GM23338 (cell line): ENCODE measurements at regions not wholly inside any gene's neighbourhood (a gene's known extent, or its start where the extent isn't known, plus 50 kb on each side); places are given as distances from the start of the nearest gene placed in this dataset.

Experiments
- ATAC-seq: fragments of 200-7000 bp; cut with Tn5 transposase; 3 replicates; pipeline ENCODE4 v1.9.1; 2020
- DNase-seq: peaks from one replicate; pipeline ENCODE4 v3.0.0-alpha.2; 2015; ENCODE audit warnings: low spot score
- H2AFZ ChIP-seq: fragments of 200-600 bp; sonication (generic); 2 replicates; pipeline ENCODE4 v1.8.0; 2016; ENCODE audit warnings: antibody characterized with exemption, mild to moderate bottlenecking, moderate library complexity
- H3F3A ChIP-seq: fragments of 200-600 bp; sonication (generic); replicated peaks from 2 replicates; pipeline ENCODE4 v1.8.0; 2017; ENCODE audit warnings: antibody characterized with exemption, mixed run types, low read depth
- H3K27ac ChIP-seq: fragments of 200-600 bp; sonication (generic); 2 replicates; pipeline ENCODE4 v1.6.1; 2016; ENCODE audit warnings: low read depth
- H3K27me3 ChIP-seq: fragments of 200-600 bp; sonication (generic); 2 replicates; pipeline ENCODE4 v1.8.0; 2016; ENCODE audit warnings: mild to moderate bottlenecking, mixed run types, moderate library complexity; ENCODE audit not compliant: insufficient read depth
- H3K36me3 ChIP-seq: fragments of 200-600 bp; sonication (generic); 2 replicates; pipeline ENCODE4 v1.8.0; 2016; ENCODE audit warnings: mild to moderate bottlenecking; ENCODE audit not compliant: insufficient read depth
- H3K4me1 ChIP-seq: fragments of 200-600 bp; sonication (generic); 2 replicates; pipeline ENCODE4 v1.8.0; 2016; ENCODE audit warnings: mild to moderate bottlenecking, moderate library complexity; ENCODE audit not compliant: insufficient read depth
- H3K4me2 ChIP-seq: fragments of 200-600 bp; sonication (generic); 2 replicates; pipeline ENCODE4 v1.7.1; 2017; ENCODE audit warnings: mixed run types
- H3K4me3 ChIP-seq: fragments of 200-600 bp; sonication (generic); 2 replicates; pipeline ENCODE4 v1.6.1; 2016; ENCODE audit warnings: mixed run types
- H3K79me2 ChIP-seq: fragments of 200-600 bp; sonication (generic); replicated peaks from 2 replicates; pipeline ENCODE4 v1.8.0; 2017; ENCODE audit warnings: mild to moderate bottlenecking; ENCODE audit not compliant: insufficient read depth
- H3K9me2 ChIP-seq: fragments of 200-600 bp; sonication (generic); 2 replicates; pipeline ENCODE4 v1.8.0; 2017; ENCODE audit not compliant: insufficient read depth
- H4K20me1 ChIP-seq: fragments of 200-600 bp; sonication (generic); replicated peaks from 2 replicates; pipeline ENCODE4 v1.8.0; 2017; ENCODE audit warnings: mild to moderate bottlenecking; ENCODE audit not compliant: insufficient read depth
- H3K27ac Mint-ChIP-seq: 2 replicates; pipeline ENCODE4 v1.8.0; 2020; ENCODE audit warnings: inconsistent platforms, mild to moderate bottlenecking, moderate library complexity, mixed read lengths
- H3K27me3 Mint-ChIP-seq: 3 replicates; pipeline ENCODE4 v1.8.0; 2022; ENCODE audit warnings: low read depth, mild to moderate bottlenecking, moderate library complexity, mixed read lengths, inconsistent platforms; ENCODE audit not compliant: insufficient read depth, poor library complexity
- H3K36me3 Mint-ChIP-seq: 3 replicates; pipeline ENCODE4 v1.8.0; 2021; ENCODE audit warnings: low read depth, mild to moderate bottlenecking, inconsistent platforms, moderate library complexity, mixed read lengths
- H3K4me1 Mint-ChIP-seq: 3 replicates; pipeline ENCODE4 v1.8.0; 2020; ENCODE audit warnings: mild to moderate bottlenecking, inconsistent platforms, mixed read lengths
- H3K4me3 Mint-ChIP-seq: 3 replicates; pipeline ENCODE4 v1.8.0; 2021; ENCODE audit warnings: moderate library complexity, mild to moderate bottlenecking, inconsistent platforms, mixed read lengths
- H3K9me3 Mint-ChIP-seq: 3 replicates; pipeline ENCODE4 v1.8.0; 2020; ENCODE audit warnings: moderate library complexity, mild to moderate bottlenecking, inconsistent platforms, mixed read lengths
- CREB1 ChIP-seq: fragments of 250-450 bp; sonication (Bioruptor Pico); IDR thresholded peaks from 2 replicates; pipeline ENCODE4 v1.5.0; 2020; ENCODE audit warnings: low read depth, mild to moderate bottlenecking, moderate library complexity
- NANOG ChIP-seq: IDR thresholded peaks from 2 replicates; pipeline ENCODE4 v1.6.1; 2016; ENCODE audit warnings: antibody characterized with exemption, borderline replicate concordance
- POLR2AphosphoS5 ChIP-seq: IDR thresholded peaks from 2 replicates; pipeline ENCODE4 v1.6.1; 2016; ENCODE audit warnings: antibody characterized with exemption, low read depth
- REST ChIP-seq: IDR thresholded peaks from one replicate; pipeline ENCODE4 v1.6.1; 2018; ENCODE audit warnings: antibody characterized with exemption; ENCODE audit not compliant: unreplicated experiment
- STAT1 ChIP-seq: IDR thresholded peaks from one replicate; pipeline ENCODE4 v1.6.1; 2016; ENCODE audit warnings: antibody characterized with exemption; ENCODE audit not compliant: unreplicated experiment
- ZNF114 ChIP-seq: fragments of 250-450 bp; sonication (Bioruptor Pico); IDR thresholded peaks from 2 replicates; pipeline ENCODE4 v1.5.0; 2020; ENCODE audit warnings: mild to moderate bottlenecking, moderate library complexity
- ZNF331 ChIP-seq: fragments of 250-450 bp; sonication (Bioruptor Pico); IDR thresholded peaks from 2 replicates; pipeline ENCODE4 v1.5.0; 2020; ENCODE audit warnings: low read depth, mild to moderate bottlenecking, moderate library complexity
- ZNF462 ChIP-seq: fragments of 250-450 bp; sonication (Bioruptor Pico); IDR thresholded peaks from 2 replicates; pipeline ENCODE4 v1.5.0; 2020; ENCODE audit warnings: mild to moderate bottlenecking, moderate library complexity
- TF ChIP-seq, protein P1 (sequence below), 2 experiments: fragments of 200-600 bp in 1 of 2; sonication (generic) in 1 of 2; conservative IDR thresholded peaks; 2 replicates each; pipeline versions ENCODE4 v1.5.1 to v1.6.1; 2016 to 2017; ENCODE audit warnings: antibody characterized with exemption in 2 of 2, low read depth in 2 of 2, mild to moderate bottlenecking in 2 of 2, moderate library complexity in 1 of 2

DNA sequence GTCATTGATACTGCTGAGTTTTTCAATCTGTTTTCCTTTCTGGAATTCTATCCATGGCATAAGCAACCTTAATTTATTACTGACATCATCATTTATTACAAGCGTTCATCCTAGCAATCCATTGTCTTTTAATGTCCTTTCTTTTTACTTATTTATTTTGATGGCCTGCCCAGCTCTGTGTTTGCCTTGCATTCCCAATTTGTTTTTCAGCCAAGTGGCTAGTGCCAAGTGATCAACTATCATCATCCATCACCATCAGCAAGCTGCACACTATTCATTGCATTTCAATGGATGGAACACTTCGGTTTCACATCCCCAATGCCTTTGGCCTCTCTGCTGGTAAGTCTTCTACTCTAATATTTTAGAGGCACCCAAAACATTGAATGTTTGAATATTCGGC lies 831.7 kb upstream of the EPHA5 start:
- H3K9me2 ChIP-seq, result 0 out of 2 replicates have a peak, but pooled peaks cover 3% of the 10 kb centered on the region
- H3F3A ChIP-seq, result no peaks in the 10 kb centered on the region
- ATAC-seq (no peak), DNase-seq (no peak)
- H3K27me3 Mint-ChIP-seq, result no peaks in the 10 kb centered on the region
- H3K9me3 Mint-ChIP-seq, result no peaks in the 10 kb centered on the region
- H3K79me2 ChIP-seq, result no peaks in the 10 kb centered on the region
- no peak overlapping the region for H3K4me3 Mint-ChIP-seq
- H3K4me1 ChIP-seq, result no peaks in the 10 kb centered on the region
- no peaks in the 10 kb centered on the region for H3K4me1 Mint-ChIP-seq
- H3K27me3 ChIP-seq, result no peaks in the 10 kb centered on the region
- no peak overlapping the region for H3K4me3 ChIP-seq
- no peak overlapping the region for H3K27ac ChIP-seq
- H3K36me3 Mint-ChIP-seq, result no peaks in the 10 kb centered on the region
- no peak overlapping the region for H3K4me2 ChIP-seq
- no peaks in the 10 kb centered on the region for H4K20me1 ChIP-seq
- no peak overlapping the region for H3K27ac Mint-ChIP-seq
- no peak overlapping the region for H2AFZ ChIP-seq
- H3K36me3 ChIP-seq, result no peaks in the 10 kb centered on the region
- TF ChIP-seq, protein P1, sequence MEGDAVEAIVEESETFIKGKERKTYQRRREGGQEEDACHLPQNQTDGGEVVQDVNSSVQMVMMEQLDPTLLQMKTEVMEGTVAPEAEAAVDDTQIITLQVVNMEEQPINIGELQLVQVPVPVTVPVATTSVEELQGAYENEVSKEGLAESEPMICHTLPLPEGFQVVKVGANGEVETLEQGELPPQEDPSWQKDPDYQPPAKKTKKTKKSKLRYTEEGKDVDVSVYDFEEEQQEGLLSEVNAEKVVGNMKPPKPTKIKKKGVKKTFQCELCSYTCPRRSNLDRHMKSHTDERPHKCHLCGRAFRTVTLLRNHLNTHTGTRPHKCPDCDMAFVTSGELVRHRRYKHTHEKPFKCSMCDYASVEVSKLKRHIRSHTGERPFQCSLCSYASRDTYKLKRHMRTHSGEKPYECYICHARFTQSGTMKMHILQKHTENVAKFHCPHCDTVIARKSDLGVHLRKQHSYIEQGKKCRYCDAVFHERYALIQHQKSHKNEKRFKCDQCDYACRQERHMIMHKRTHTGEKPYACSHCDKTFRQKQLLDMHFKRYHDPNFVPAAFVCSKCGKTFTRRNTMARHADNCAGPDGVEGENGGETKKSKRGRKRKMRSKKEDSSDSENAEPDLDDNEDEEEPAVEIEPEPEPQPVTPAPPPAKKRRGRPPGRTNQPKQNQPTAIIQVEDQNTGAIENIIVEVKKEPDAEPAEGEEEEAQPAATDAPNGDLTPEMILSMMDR (conservative IDR thresholded peaks at IDR 0.05; ENCODE audit: low read depth in 2 of 2), result no peak
- no peak for TF ChIP-seq STAT1
- no peak for TF ChIP-seq ZNF331 (CRISPR knock-in tag)
- TF ChIP-seq ZNF114 (CRISPR knock-in tag), result no peak
- no peak for TF ChIP-seq NANOG
- no peak for TF ChIP-seq POLR2AphosphoS5

- Histone ChIP-seq H3K9me2 (no peaks in the 10 kb centered on the region), H3K4me1 (no peaks in the 10 kb centered on the region), H4K20me1 (no peaks in the 10 kb centered on the region), H3K4me3 (no peak overlapping the region), H3K27me3 (no peaks in the 10 kb centered on the region), H3F3A (no peaks in the 10 kb centered on the region), H3K27ac (no peak overlapping the region), H3K4me2 (no peak overlapping the region), H3K36me3 (no peaks in the 10 kb centered on the region), H3K79me2 (no peaks in the 10 kb centered on the region), H2AFZ (no peak overlapping the region)
- no peak for ATAC-seq
- Mint-ChIP-seq H3K36me3 (no peaks in the 10 kb centered on the region), H3K4me1 (no peaks in the 10 kb centered on the region; the same call in 2 of the 3 replicates), H3K27ac (no peak overlapping the region), H3K4me3 (no peak overlapping the region), H3K9me3 (no peaks in the 10 kb centered on the region), H3K27me3 (no peaks in the 10 kb centered on the region)
- DNase-seq, result no peak
- TF ChIP-seq CREB1 (no peak), ZNF462 (CRISPR knock-in tag) (no peak), REST (no peak)
Observed at GRCh38 chr4:66490729-66491128, 820.4 kb upstream of the EPHA5 start.
